Muscle layer of duodenum (tissue), 2 donors: ENCODE measurements at regions not wholly inside any gene's neighbourhood (a gene's known extent, or its start where the extent isn't known, plus 50 kb on each side); places are given as distances from the start of the nearest gene placed in this dataset.
"Not testable (repeated sequence)": the region's sequence is repeated elsewhere in the genome, so short reads cannot be mapped to it uniquely, and the experiment has no call there.

Experiments used
- H3K27ac ChIP-seq: one replicate; pipeline ENCODE4 v1.7.0; 2013; ENCODE audit warnings: mild to moderate bottlenecking, low read length
- H3K27me3 ChIP-seq: one replicate; pipeline ENCODE4 v1.7.0; 2013; ENCODE audit warnings: low read depth, mild to moderate bottlenecking, control low read depth, low read length
- H3K36me3 ChIP-seq, 2 donors: one replicate each; pipeline ENCODE4 v1.7.0; 2013; ENCODE audit warnings: low read length in 2 of 2, control low read depth in 1 of 2, mild to moderate bottlenecking in 1 of 2; ENCODE audit not compliant: insufficient read depth in 2 of 2, control insufficient read depth in 1 of 2
- H3K4me1 ChIP-seq, 2 donors: one replicate each; pipeline ENCODE4 v1.7.0; 2013; ENCODE audit warnings: low read length in 2 of 2, mild to moderate bottlenecking in 2 of 2, control low read depth in 1 of 2, moderate library complexity in 1 of 2; ENCODE audit not compliant: insufficient read depth in 2 of 2, control insufficient read depth in 1 of 2
- H3K4me3 ChIP-seq, 2 donors: one replicate each; pipeline ENCODE4 v1.7.0; 2013; ENCODE audit warnings: low read length in 2 of 2, low read depth in 1 of 2, mild to moderate bottlenecking in 1 of 2
- H3K9me3 ChIP-seq, 2 donors: one replicate each; pipeline ENCODE4 v1.7.0; 2013; ENCODE audit warnings: low read length in 2 of 2, control low read depth in 1 of 2, mild to moderate bottlenecking in 1 of 2; ENCODE audit not compliant: control insufficient read depth in 1 of 2
- donor health status: healthy.

GRCh38 chr9:79073201-79073600 lies 498.6 kb upstream of the TLE4 start:
- H3K4me3 ChIP-seq, result no peak overlapping the region

GRCh38 chr9:79080536-79080935 lies 491.2 kb upstream of the TLE4 start:
- Histone ChIP-seq H3K27ac (no peak overlapping the region), H3K27me3 (no peaks in the 10 kb centered on the region), H3K9me3 (no peaks in the 10 kb centered on the region), H3K4me1 (no peaks in the 10 kb centered on the region), H3K4me3 (no peak overlapping the region), H3K36me3 (no peaks in the 10 kb centered on the region)

More at GRCh38 chr9:79073201-79073600, 498.6 kb upstream of the TLE4 start:
- Histone ChIP-seq H3K4me1 (no peaks in the 10 kb centered on the region), H3K9me3 (no peaks in the 10 kb centered on the region), H3K36me3 (no peaks in the 10 kb centered on the region), H3K27ac (no peak overlapping the region), H3K27me3 (no peaks in the 10 kb centered on the region)

DNA sequence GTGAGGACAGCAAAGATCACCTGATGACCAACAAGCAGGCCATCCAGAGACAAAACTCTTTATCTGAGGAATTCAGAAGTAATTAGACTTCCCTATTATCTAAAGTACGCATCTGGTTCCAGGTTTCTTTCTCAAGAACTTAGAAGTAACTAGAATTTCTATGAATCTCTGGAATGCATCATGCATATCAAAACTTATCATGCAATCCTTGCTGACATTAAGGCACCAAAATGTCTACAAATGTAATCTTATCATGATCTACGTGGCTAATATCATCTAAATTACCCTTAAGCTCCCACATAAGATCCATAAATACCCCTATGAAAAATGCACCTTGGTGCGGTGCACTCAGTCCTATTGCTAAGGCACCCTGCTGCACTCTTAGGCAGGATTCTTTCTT lies 488.1 kb upstream of the TLE4 start:
- Histone ChIP-seq H3K36me3 (no peaks in the 10 kb centered on the region), H3K27me3 (no peaks in the 10 kb centered on the region), H3K4me1 (no peaks in the 10 kb centered on the region), H3K4me3 (no peak overlapping the region), H3K27ac (no peak overlapping the region), H3K9me3 (no peaks in the 10 kb centered on the region)

GRCh38 chr9:79087133-79087532 lies 484.6 kb upstream of the TLE4 start:
- Histone ChIP-seq H3K36me3 (no peaks in the 10 kb centered on the region), H3K4me3 (no peak overlapping the region), H3K4me1 (no peaks in the 10 kb centered on the region), H3K27me3 (no peaks in the 10 kb centered on the region), H3K27ac (no peak overlapping the region), H3K9me3 (no peaks in the 10 kb centered on the region)

DNA sequence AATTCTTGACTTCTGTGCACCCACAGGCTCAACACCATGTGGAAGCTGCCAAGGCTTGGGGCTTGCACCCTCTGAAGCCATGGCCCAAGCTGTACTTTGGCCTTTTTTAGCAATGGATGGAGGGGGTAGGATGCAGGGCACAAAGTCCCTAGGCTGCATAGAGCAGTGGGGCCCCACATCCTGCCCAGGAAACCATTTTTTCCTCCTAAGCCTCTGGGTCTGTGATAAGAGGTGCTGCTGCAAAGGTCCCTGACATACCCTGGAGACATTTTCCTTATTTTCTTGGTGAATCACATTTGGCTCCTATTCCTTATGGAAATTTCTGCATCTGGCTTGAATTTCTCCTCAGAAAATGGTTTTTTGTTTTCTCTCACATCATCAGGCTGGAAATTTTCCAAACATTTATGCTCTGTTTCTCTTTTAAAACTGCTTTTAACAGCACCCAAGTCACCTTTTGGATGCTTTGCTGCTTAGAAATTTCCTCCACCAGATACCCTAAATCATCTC lies 482.7 kb upstream of the TLE4 start:
- Histone ChIP-seq H3K27ac (no peak overlapping the region), H3K27me3 (no peaks in the 10 kb centered on the region), H3K4me1 (no peaks in the 10 kb centered on the region), H3K4me3 (no peak overlapping the region), H3K9me3 (no peaks in the 10 kb centered on the region), H3K36me3 (no peaks in the 10 kb centered on the region)

DNA sequence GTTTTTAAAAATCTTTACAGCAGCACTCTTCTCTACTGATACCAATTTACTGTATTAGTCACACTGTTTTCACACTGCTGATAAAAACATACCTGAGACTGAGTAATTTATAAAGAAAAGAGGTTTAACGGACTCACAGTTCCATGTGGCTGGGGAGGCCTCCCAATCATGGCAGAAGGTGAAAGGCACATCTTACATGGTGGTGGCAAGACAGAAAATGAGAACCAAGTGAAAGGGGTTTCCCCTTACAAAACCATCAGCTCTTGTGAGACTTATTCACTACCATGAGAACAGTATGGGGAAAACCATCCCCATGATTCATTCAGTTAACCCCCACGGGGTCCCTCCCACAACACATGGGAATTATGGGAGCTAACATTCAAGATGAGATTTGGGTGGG lies 481.9 kb upstream of the TLE4 start:
- H3K27me3 ChIP-seq, H3K4me3 ChIP-seq: not testable (repeated sequence)

GRCh38 chr9:79103257-79103656 lies 468.5 kb upstream of the TLE4 start:
- not testable (repeated sequence) for H3K4me1 ChIP-seq, H3K27ac ChIP-seq, H3K9me3 ChIP-seq, H3K4me3 ChIP-seq, H3K36me3 ChIP-seq, H3K27me3 ChIP-seq

More for the DNA sequence above, 481.9 kb upstream of the TLE4 start:
- not testable (repeated sequence) for H3K4me1 ChIP-seq, H3K9me3 ChIP-seq, H3K36me3 ChIP-seq, H3K27ac ChIP-seq

- no peaks in the 10 kb centered on the region for H3K27me3 ChIP-seq
- no peaks in the 10 kb centered on the region for H3K4me1 ChIP-seq
- no peaks in the 10 kb centered on the region for H3K9me3 ChIP-seq
- no peaks in the 10 kb centered on the region for H3K36me3 ChIP-seq
- no peak overlapping the region for H3K4me3 ChIP-seq
- no peak overlapping the region for H3K27ac ChIP-seq
These were observed 467.5 kb upstream of the TLE4 start for GRCh38 chr9:79104216-79104615.

DNA sequence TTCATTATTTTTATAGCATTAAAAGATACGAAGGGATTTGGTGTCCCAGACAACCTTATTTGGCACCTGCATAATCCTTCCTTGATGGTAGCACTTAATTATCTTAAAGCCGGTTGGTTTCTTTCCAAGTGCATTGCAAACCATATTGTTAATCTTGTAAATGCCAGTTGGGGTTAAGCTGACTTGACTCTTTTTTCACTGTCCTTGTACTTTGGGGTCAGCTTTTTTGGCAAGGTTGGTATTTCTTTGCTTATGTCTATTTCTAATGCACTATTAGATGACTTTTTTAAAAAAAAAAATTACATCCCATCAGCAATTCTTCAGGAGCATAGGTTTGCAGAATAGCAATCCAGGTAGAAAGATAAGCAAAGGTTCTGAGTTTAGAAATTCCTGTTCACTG lies 466.8 kb upstream of the TLE4 start:
- H3K27me3 ChIP-seq, result no peaks in the 10 kb centered on the region
- H3K9me3 ChIP-seq, result no peaks in the 10 kb centered on the region
- H3K36me3 ChIP-seq, result no peaks in the 10 kb centered on the region
- H3K4me1 ChIP-seq, result no peaks in the 10 kb centered on the region
- H3K27ac ChIP-seq, result no peak overlapping the region
- H3K4me3 ChIP-seq, result no peak overlapping the region

- Histone ChIP-seq H3K27ac (no peak overlapping the region), H3K36me3 (no peaks in the 10 kb centered on the region), H3K27me3 (no peaks in the 10 kb centered on the region), H3K9me3 (no peaks in the 10 kb centered on the region), H3K4me1 (no peaks in the 10 kb centered on the region), H3K4me3 (no peak overlapping the region)
These were observed 463.7 kb upstream of the TLE4 start for GRCh38 chr9:79107911-79108676.

DNA sequence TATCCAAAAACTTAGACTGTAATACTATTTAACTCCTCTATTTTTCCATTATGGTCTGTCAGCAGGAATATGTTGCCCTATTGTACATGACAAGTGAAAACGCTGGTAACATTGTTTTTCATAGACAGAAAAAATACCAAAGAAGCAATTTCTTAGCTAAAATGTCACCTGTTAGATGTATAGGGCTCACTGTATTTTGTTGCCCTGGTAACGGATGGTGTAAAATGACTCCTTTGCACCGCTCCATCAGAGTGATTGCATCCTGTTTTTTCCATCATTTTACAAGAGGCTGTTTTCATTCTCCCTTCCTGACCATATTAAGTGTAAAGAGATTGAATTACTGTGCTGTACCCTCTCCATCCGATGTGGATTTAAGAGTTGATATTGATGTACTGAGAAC lies 460.1 kb upstream of the TLE4 start:
- no peak overlapping the region for H3K4me3 ChIP-seq
- H3K36me3 ChIP-seq, result no peaks in the 10 kb centered on the region
- no peak overlapping the region for H3K27ac ChIP-seq
- no peaks in the 10 kb centered on the region for H3K9me3 ChIP-seq
- no peaks in the 10 kb centered on the region for H3K27me3 ChIP-seq
- no peaks in the 10 kb centered on the region for H3K4me1 ChIP-seq

DNA sequence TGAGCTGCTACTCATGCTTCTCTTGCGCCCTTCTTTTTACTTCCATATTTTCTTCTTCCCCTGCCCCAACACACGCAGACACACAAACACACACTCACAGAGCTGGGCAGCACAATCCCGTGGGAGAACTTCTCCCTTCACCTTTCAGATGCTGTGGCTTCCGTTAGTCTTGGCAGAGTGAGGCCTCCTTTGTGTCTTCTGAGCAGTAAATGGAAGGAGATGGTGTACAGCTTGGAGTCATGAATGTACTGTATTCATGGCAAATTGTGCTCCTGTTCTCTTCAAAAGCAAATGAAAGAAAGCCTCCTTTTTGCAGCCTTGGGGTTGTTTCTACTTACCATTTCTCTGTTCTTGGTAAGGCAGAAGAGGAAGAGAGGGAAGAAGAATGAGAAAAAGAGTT lies 456.6 kb upstream of the TLE4 start:
- Histone ChIP-seq H3K4me1 (no peaks in the 10 kb centered on the region), H3K27me3 (no peaks in the 10 kb centered on the region)

More for the DNA sequence above, 456.6 kb upstream of the TLE4 start:
- Histone ChIP-seq H3K9me3 (no peaks in the 10 kb centered on the region), H3K36me3 (no peaks in the 10 kb centered on the region), H3K4me3 (no peak overlapping the region), H3K27ac (no peak overlapping the region)
